Trophoblast cell (in vitro differentiated cells and primary cell): ENCODE measurements at regions not wholly inside any gene's neighbourhood (a gene's known extent, or its start where the extent isn't known, plus 50 kb on each side); places are given as distances from the start of the nearest gene placed in this dataset.

Experiments used
- DNase-seq, 2 donors: peaks; one replicate each; pipeline ENCODE4 v3.0.0-alpha.2; 2016
- H2AFZ ChIP-seq: 2 replicates; pipeline ENCODE4 v1.6.1; 2013; ENCODE audit warnings: low read length, moderate library complexity, mild to moderate bottlenecking; ENCODE audit not compliant: insufficient read depth, poor library complexity
- H2AK5ac ChIP-seq: 2 replicates; pipeline ENCODE4 v1.6.1; 2013; ENCODE audit warnings: mild to moderate bottlenecking, low read length
- H2BK120ac ChIP-seq: 2 replicates; pipeline ENCODE4 v1.6.1; 2013; ENCODE audit warnings: low read length, mild to moderate bottlenecking, moderate library complexity; ENCODE audit not compliant: insufficient read depth, poor library complexity
- H2BK12ac ChIP-seq: 2 replicates; pipeline ENCODE4 v1.6.1; 2013; ENCODE audit warnings: mild to moderate bottlenecking, low read length, moderate library complexity
- H2BK5ac ChIP-seq: 2 replicates; pipeline ENCODE4 v1.6.1; 2013; ENCODE audit warnings: low read length, low read depth, moderate library complexity, mild to moderate bottlenecking; ENCODE audit not compliant: poor library complexity
- H3K14ac ChIP-seq: 2 replicates; pipeline ENCODE4 v1.6.1; 2013; ENCODE audit warnings: mild to moderate bottlenecking, low read length
- H3K18ac ChIP-seq: 2 replicates; pipeline ENCODE4 v1.6.1; 2013; ENCODE audit warnings: mild to moderate bottlenecking, low read length
- H3K23ac ChIP-seq: 2 replicates; pipeline ENCODE4 v1.6.1; 2013; ENCODE audit warnings: low read length
- H3K27ac ChIP-seq: 2 replicates; pipeline ENCODE4 v1.5.1; 2013; ENCODE audit warnings: low read depth, mild to moderate bottlenecking, inconsistent platforms, low read length, moderate library complexity
- H3K27me3 ChIP-seq: 2 replicates; pipeline ENCODE4 v1.6.1; 2013; ENCODE audit warnings: inconsistent platforms, mild to moderate bottlenecking, low read length, moderate library complexity; ENCODE audit not compliant: insufficient read depth
- H3K36me3 ChIP-seq, 2 experiments: 1 replicate in 1 of 2; 2 replicates in 1 of 2; pipeline ENCODE4 v1.6.1; 2013; ENCODE audit warnings: low read length in 2 of 2, mild to moderate bottlenecking in 2 of 2, moderate library complexity in 1 of 2; ENCODE audit not compliant: insufficient read depth in 2 of 2, control insufficient read depth in 1 of 2
- H3K4ac ChIP-seq: 2 replicates; pipeline ENCODE4 v1.6.1; 2013; ENCODE audit warnings: low read depth, mild to moderate bottlenecking, low read length, moderate library complexity
- H3K4me1 ChIP-seq, 2 experiments: 1 replicate in 1 of 2; 2 replicates in 1 of 2; pipeline ENCODE4 v1.6.1; 2013; ENCODE audit warnings: low read length in 2 of 2, mild to moderate bottlenecking in 2 of 2, moderate library complexity in 1 of 2; ENCODE audit not compliant: insufficient read depth in 2 of 2, control insufficient read depth in 1 of 2
- H3K4me2 ChIP-seq: 2 replicates; pipeline ENCODE4 v1.6.1; 2013; ENCODE audit warnings: inconsistent platforms, mild to moderate bottlenecking, low read length, moderate library complexity
- H3K4me3 ChIP-seq: 2 replicates; pipeline ENCODE4 v1.5.1; 2013; ENCODE audit warnings: mild to moderate bottlenecking, low read depth, low read length, inconsistent platforms
- H3K79me1 ChIP-seq: one replicate; pipeline ENCODE4 v1.6.1; 2013; ENCODE audit warnings: low read length
- H3K79me2 ChIP-seq: 2 replicates; pipeline ENCODE4 v1.6.1; 2013; ENCODE audit warnings: low read length, mild to moderate bottlenecking; ENCODE audit not compliant: control insufficient read depth, insufficient read depth, poor library complexity
- H3K9ac ChIP-seq: 2 replicates; pipeline ENCODE4 v1.6.1; 2013; ENCODE audit warnings: mild to moderate bottlenecking, low read length
- H3K9me3 ChIP-seq: 2 replicates; pipeline ENCODE4 v1.6.1; 2013; ENCODE audit warnings: low read depth, mild to moderate bottlenecking, control low read depth, inconsistent platforms, low read length; ENCODE audit not compliant: insufficient read depth
- H4K12ac ChIP-seq: 2 replicates; pipeline ENCODE4 v1.6.1; 2013; ENCODE audit warnings: low read depth, mild to moderate bottlenecking, low read length, moderate library complexity
- H4K8ac ChIP-seq: 2 replicates; pipeline ENCODE4 v1.6.1; 2013; ENCODE audit warnings: low read depth, mild to moderate bottlenecking, low read length, moderate library complexity
- H4K91ac ChIP-seq: one replicate; pipeline ENCODE4 v1.6.1; 2013; ENCODE audit warnings: low read depth, mild to moderate bottlenecking, low read length, moderate library complexity
- WGBS: extraction: QIAGEN DNeasy Blood & Tissue Kit; methylation state at CpG from one replicate; pipeline ENCODE4 v1.1.7; 2013; ENCODE audit warnings: missing lambda C conversion rate; ENCODE audit not compliant: insufficient read length, insufficient coverage; ENCODE audit errors: extremely low coverage; 5-methylcytosine and 5-hydroxymethylcytosine counted together

GRCh38 chr6:67369679-67370078 is 1265.4 kb upstream of the ADGRB3 start:
- H3K36me3 ChIP-seq, result no peaks in the 10 kb centered on the region
- no peak overlapping the region for H2BK120ac ChIP-seq
- H3K79me2 ChIP-seq, result no peaks in the 10 kb centered on the region
- H3K4me3 ChIP-seq, result no peak overlapping the region
- no peak overlapping the region for H3K14ac ChIP-seq
- no peak for DNase-seq
- no peak overlapping the region for H3K9ac ChIP-seq
- no peak overlapping the region for H4K12ac ChIP-seq
- H3K4me2 ChIP-seq, result no peak overlapping the region
- H3K79me1 ChIP-seq, result no peaks in the 10 kb centered on the region
- no peaks in the 10 kb centered on the region for H3K9me3 ChIP-seq
- H4K8ac ChIP-seq, result no peak overlapping the region
- no peaks in the 10 kb centered on the region for H3K27me3 ChIP-seq
- no CpG with 5 or more reads among the region's 1 CpG for WGBS
- no peak overlapping the region for H3K23ac ChIP-seq
- no peak overlapping the region for H2AFZ ChIP-seq
- no peak overlapping the region for H2BK12ac ChIP-seq
- H2BK5ac ChIP-seq, result no peak overlapping the region
- no peak overlapping the region for H3K27ac ChIP-seq
- H2AK5ac ChIP-seq, result no peak overlapping the region
- H4K91ac ChIP-seq, result no peak overlapping the region
- no peak overlapping the region for H3K18ac ChIP-seq
- no peaks in the 10 kb centered on the region for H3K4me1 ChIP-seq
- no peak overlapping the region for H3K4ac ChIP-seq

GRCh38 chr6:67362976-67363375 is 1272.1 kb upstream of the ADGRB3 start:
- no peak overlapping the region for H4K12ac ChIP-seq
- H3K36me3 ChIP-seq, result no peaks in the 10 kb centered on the region
- no peak overlapping the region for H3K18ac ChIP-seq
- H2AFZ ChIP-seq, result no peak overlapping the region
- no peaks in the 10 kb centered on the region for H3K27me3 ChIP-seq
- no peak overlapping the region for H3K27ac ChIP-seq
- H3K4ac ChIP-seq, result no peak overlapping the region
- H2BK12ac ChIP-seq, result no peak overlapping the region
- H3K4me1 ChIP-seq, result no peaks in the 10 kb centered on the region
- no peak overlapping the region for H2AK5ac ChIP-seq
- no peak overlapping the region for H3K14ac ChIP-seq
- no peak overlapping the region for H2BK5ac ChIP-seq
- H3K9ac ChIP-seq, result no peak overlapping the region
- no peaks in the 10 kb centered on the region for H3K79me2 ChIP-seq
- no peak overlapping the region for H4K8ac ChIP-seq
- no peak overlapping the region for H3K23ac ChIP-seq
- no peak overlapping the region for H2BK120ac ChIP-seq
- WGBS, result no CpG with 5 or more reads among the region's 5 CpGs
- H4K91ac ChIP-seq, result no peak overlapping the region
- H3K9me3 ChIP-seq, result no peaks in the 10 kb centered on the region
- no peak overlapping the region for H3K4me3 ChIP-seq
- no peak for DNase-seq
- H3K4me2 ChIP-seq, result no peak overlapping the region
- H3K79me1 ChIP-seq, result no peaks in the 10 kb centered on the region

- H3K79me1 ChIP-seq, result no peaks in the 10 kb centered on the region
- no peak overlapping the region for H3K4ac ChIP-seq
- H4K8ac ChIP-seq, result no peak overlapping the region
- no peak overlapping the region for H4K91ac ChIP-seq
- H3K36me3 ChIP-seq, result no peaks in the 10 kb centered on the region
- H3K18ac ChIP-seq, result no peak overlapping the region
- no peak overlapping the region for H2BK12ac ChIP-seq
- no peak overlapping the region for H3K23ac ChIP-seq
- H2BK120ac ChIP-seq, result no peak overlapping the region
- H3K9ac ChIP-seq, result no peak overlapping the region
- no peak overlapping the region for H2BK5ac ChIP-seq
- no peaks in the 10 kb centered on the region for H3K27me3 ChIP-seq
- no CpG with 5 or more reads among the region's 2 CpGs for WGBS
- H3K4me2 ChIP-seq, result no peak overlapping the region
- no peak overlapping the region for H3K27ac ChIP-seq
- DNase-seq, result no peak
- H3K14ac ChIP-seq, result no peak overlapping the region
- H3K4me1 ChIP-seq, result no peaks in the 10 kb centered on the region
- H3K4me3 ChIP-seq, result no peak overlapping the region
- H2AFZ ChIP-seq, result no peak overlapping the region
- H4K12ac ChIP-seq, result no peak overlapping the region
- no peak overlapping the region for H2AK5ac ChIP-seq
- no peaks in the 10 kb centered on the region for H3K9me3 ChIP-seq
- H3K79me2 ChIP-seq, result no peaks in the 10 kb centered on the region
Observed at GRCh38 chr6:67361264-67361663, 1273.8 kb upstream of the ADGRB3 start.

- H3K18ac ChIP-seq, result no peak overlapping the region
- H4K91ac ChIP-seq, result no peak overlapping the region
- H4K12ac ChIP-seq, result no peak overlapping the region
- no peak overlapping the region for H3K23ac ChIP-seq
- H2BK12ac ChIP-seq, result no peak overlapping the region
- H2BK5ac ChIP-seq, result no peak overlapping the region
- no peak overlapping the region for H4K8ac ChIP-seq
- no peaks in the 10 kb centered on the region for H3K79me1 ChIP-seq
- H3K36me3 ChIP-seq, result no peaks in the 10 kb centered on the region
- H3K4me1 ChIP-seq, result no peaks in the 10 kb centered on the region
- no peak overlapping the region for H2AFZ ChIP-seq
- no peak overlapping the region for H2AK5ac ChIP-seq
- no peak overlapping the region for H3K27ac ChIP-seq
- H3K4me2 ChIP-seq, result no peak overlapping the region
- no peak overlapping the region for H3K4ac ChIP-seq
- no peaks in the 10 kb centered on the region for H3K27me3 ChIP-seq
- no peaks in the 10 kb centered on the region for H3K9me3 ChIP-seq
- no peak overlapping the region for H3K4me3 ChIP-seq
- DNase-seq, result no peak
- no CpG with 5 or more reads among the region's 3 CpGs for WGBS
- H3K14ac ChIP-seq, result no peak overlapping the region
- no peaks in the 10 kb centered on the region for H3K79me2 ChIP-seq
- no peak overlapping the region for H3K9ac ChIP-seq
- H2BK120ac ChIP-seq, result no peak overlapping the region
Observed at GRCh38 chr6:67358241-67358640, 1276.8 kb upstream of the ADGRB3 start.
